Common myeloid progenitor, CD34-positive (primary cell): ENCODE measurements at regions not wholly inside any gene's neighbourhood (a gene's known extent, or its start where the extent isn't known, plus 50 kb on each side); places are given as distances from the start of the nearest gene placed in this dataset.

Experiments used
- CTCF ChIA-PET: fragments of 350-600 bp; sonication (Branson Sonifier 250); formaldehyde crosslinking; loops from one replicate; lab custom pipeline; 2021; ENCODE audit warnings: antibody characterized with exemption; lab: Charles Lee
- POLR2A ChIA-PET: fragments of 350-600 bp; sonication (Branson Sonifier 250); formaldehyde crosslinking; loops from one replicate; lab custom pipeline; 2021; ENCODE audit warnings: antibody characterized with exemption; lab: Charles Lee
- DNase-seq, 3 donors: peaks; one replicate each; pipeline versions ENCODE4 v3.0.0 to v3.0.0-alpha.2; 2013
- H3K27ac ChIP-seq, 2 experiments: 1 replicate in 1 of 2; 2 replicates in 1 of 2; pipeline ENCODE4 v1.7.0; 2013; ENCODE audit warnings: inconsistent platforms in 2 of 2, low read length in 2 of 2, mild to moderate bottlenecking in 2 of 2, low read depth in 1 of 2, moderate library complexity in 1 of 2; ENCODE audit not compliant: severe bottlenecking in 2 of 2, insufficient read depth in 1 of 2, poor library complexity in 1 of 2
- H3K27me3 ChIP-seq, 5 experiments: replicated peaks in 2 of 5; 1 replicate in 3 of 5; 2 replicates in 2 of 5; pipeline versions ENCODE4 v1.6.1 to v1.7.0; 2013; ENCODE audit warnings: low read length in 4 of 5, mild to moderate bottlenecking in 2 of 5, moderate library complexity in 2 of 5, inconsistent platforms in 1 of 5; ENCODE audit not compliant: insufficient read depth in 5 of 5, control insufficient read depth in 4 of 5
- H3K36me3 ChIP-seq, 4 experiments: 1 replicate in 2 of 4; 2 replicates in 2 of 4; pipeline versions ENCODE4 v1.6.1 to v1.7.0; 2013; ENCODE audit warnings: low read length in 3 of 4, control low read depth in 1 of 4, mild to moderate bottlenecking in 1 of 4; ENCODE audit not compliant: control insufficient read depth in 4 of 4, insufficient read depth in 4 of 4
- H3K4me1 ChIP-seq, 4 experiments: 1 replicate in 3 of 4; 2 replicates in 1 of 4; pipeline versions ENCODE4 v1.6.1 to v1.7.1; 2013; ENCODE audit warnings: low read length in 3 of 4, mild to moderate bottlenecking in 3 of 4, control low read depth in 1 of 4, inconsistent platforms in 1 of 4, moderate library complexity in 1 of 4; ENCODE audit not compliant: control insufficient read depth in 4 of 4, insufficient read depth in 4 of 4; ENCODE audit errors: control extremely low read depth in 1 of 4
- H3K4me3 ChIP-seq, 7 experiments: 1 replicate in 4 of 7; 2 replicates in 3 of 7; pipeline versions ENCODE4 v1.5.1 to v1.7.0; 2013; ENCODE audit warnings: mild to moderate bottlenecking in 7 of 7, low read length in 6 of 7, moderate library complexity in 6 of 7, inconsistent platforms in 2 of 7, low read depth in 2 of 7, control low read depth in 1 of 7; ENCODE audit not compliant: insufficient read depth in 4 of 7, control insufficient read depth in 1 of 7; ENCODE audit errors: extremely low read depth in 1 of 7
- H3K9me3 ChIP-seq, 5 experiments: 1 replicate in 4 of 5; 2 replicates in 1 of 5; pipeline versions ENCODE4 v1.6.1 to v1.7.1; 2013; ENCODE audit warnings: low read length in 4 of 5, mild to moderate bottlenecking in 2 of 5, inconsistent platforms in 1 of 5, low read depth in 1 of 5, moderate library complexity in 1 of 5; ENCODE audit not compliant: control insufficient read depth in 4 of 5, insufficient read depth in 2 of 5; ENCODE audit errors: control extremely low read depth in 1 of 5
- WGBS: methylation state at CpG from one replicate; pipeline ENCODE4 v1.1.5; 2013; ENCODE audit not compliant: insufficient coverage; 5-methylcytosine and 5-hydroxymethylcytosine counted together

- H3K36me3 ChIP-seq, result no peaks in the 10 kb centered on the region
- H3K9me3 ChIP-seq, result peaks cover 6 to 44% (median 34%) of the 10 kb centered on the region in 5 experiments
- WGBS, result 90% methylated on average over 15 of the region's 15 CpGs
- H3K4me1 ChIP-seq, result peaks cover 0 to 7% (median 2%) of the 10 kb centered on the region in 4 experiments
- H3K4me3 ChIP-seq, result no peak overlapping the region
- peaks cover 0 to 3% (median 2%) of the 10 kb centered on the region in 5 experiments for H3K27me3 ChIP-seq
- no peak for DNase-seq
- ChIA-PET POLR2A (no interaction called here), CTCF (interaction anchor here (1.0 kb wide), 1 partner anchor 10 kb away, joined by 3 read pairs; no protein-coding TSS in a partner anchor)
- H3K27ac ChIP-seq, result no peak overlapping the region
Observed at GRCh38 chr7:155187061-155187785, 110.5 kb upstream of the INSIG1 start.

- H3K27me3 ChIP-seq, result peaks cover 0 to 5% (median 2%) of the 10 kb centered on the region in 5 experiments
- H3K36me3 ChIP-seq, result no peaks in the 10 kb centered on the region
- POLR2A ChIA-PET, result no interaction called here
- H3K4me1 ChIP-seq, result peaks cover 0 to 7% (median 2%) of the 10 kb centered on the region in 4 experiments
- DNase-seq, result peak in 2 of 3 donors; percentile 33 to 50
- no peak overlapping the region for H3K27ac ChIP-seq
- H3K9me3 ChIP-seq, result peaks cover 6 to 40% (median 29%) of the 10 kb centered on the region in 5 experiments
- WGBS, result 0% methylated on average over 1 of the region's 2 CpGs
- CTCF ChIA-PET, result interaction anchor here (1.9 kb wide), 1 partner anchor 39 kb away, joined by 6 read pairs; no protein-coding TSS in a partner anchor
- no peak overlapping the region for H3K4me3 ChIP-seq
Observed at GRCh38 chr7:155188357-155188756, 109.3 kb upstream of the INSIG1 start.

- CTCF ChIA-PET, result interaction anchor here (0.5 to 2.9 kb wide), 12 partner anchors 11 to 262 kb away, joined by 3 to 9 read pairs (median 6); partner anchors contain the start of gene INSIG1
- POLR2A ChIA-PET, result interaction anchor here (0.9 kb wide), 1 partner anchor 16 kb away, joined by 4 read pairs; no protein-coding TSS in a partner anchor
- Histone ChIP-seq H3K9me3 (peaks cover 4 to 35% (median 24%) of the 10 kb centered on the region in 5 experiments), H3K4me3 (no peak overlapping the region), H3K27me3 (peaks cover 0 to 5% (median 2%) of the 10 kb centered on the region in 5 experiments), H3K4me1 (peaks cover 0 to 7% (median 2%) of the 10 kb centered on the region in 4 experiments), H3K27ac (no peak overlapping the region), H3K36me3 (no peaks in the 10 kb centered on the region)
- DNase-seq, result no peak
- 84% methylated on average over 13 of the region's 13 CpGs for WGBS
Observed at GRCh38 chr7:155188821-155189581, 108.7 kb upstream of the INSIG1 start.

GRCh38 chr7:155189590-155189989 is 108.1 kb upstream of the INSIG1 start:
- Histone ChIP-seq H3K4me1 (peaks cover 0 to 7% (median 2%) of the 10 kb centered on the region in 4 experiments), H3K4me3 (no peak overlapping the region), H3K27ac (no peak overlapping the region), H3K9me3 (peaks cover 3 to 33% (median 26%) of the 10 kb centered on the region in 5 experiments), H3K27me3 (peaks cover 0 to 5% (median 2%) of the 10 kb centered on the region in 5 experiments), H3K36me3 (no peaks in the 10 kb centered on the region)
- CTCF ChIA-PET, result interaction anchor here (0.5 to 2.9 kb wide), 17 partner anchors 10 to 262 kb away, joined by 3 to 9 read pairs (median 6); partner anchors contain the start of gene INSIG1
- POLR2A ChIA-PET, result interaction anchor here (0.9 kb wide), 1 partner anchor 16 kb away, joined by 4 read pairs; no protein-coding TSS in a partner anchor
- no peak for DNase-seq
- WGBS, result 92% methylated on average over 13 of the region's 13 CpGs

GRCh38 chr7:155190688-155191087 is 107.0 kb upstream of the INSIG1 start:
- peak; percentile 26 to 49 (median 45) for DNase-seq
- Histone ChIP-seq H3K27me3 (peaks cover 0 to 5% (median 2%) of the 10 kb centered on the region in 5 experiments), H3K27ac (no peak overlapping the region), H3K4me3 (peak overlapping the region in 2 of 7 experiments; percentile 15 to 28), H3K36me3 (no peaks in the 10 kb centered on the region), H3K9me3 (peaks cover under 1 to 33% (median 17%) of the 10 kb centered on the region in 5 experiments), H3K4me1 (peaks cover 0 to 7% (median 2%) of the 10 kb centered on the region in 4 experiments)
- ChIA-PET POLR2A (no interaction called here), CTCF (interaction anchor here (0.7 to 2.9 kb wide), 13 partner anchors 25 to 277 kb away, joined by 3 to 9 read pairs (median 5); no protein-coding TSS in a partner anchor)
- 23% methylated on average over 27 of the region's 28 CpGs for WGBS

GRCh38 chr7:155191137-155191536 is 106.5 kb upstream of the INSIG1 start:
- DNase-seq, result no peak
- WGBS, result 85% methylated on average over 13 of the region's 14 CpGs
- H3K27ac ChIP-seq, result no peak overlapping the region
- peaks cover 0 to 31% (median 13%) of the 10 kb centered on the region in 5 experiments for H3K9me3 ChIP-seq
- ChIA-PET POLR2A (no interaction called here), CTCF (interaction anchor here (0.7 to 2.9 kb wide), 10 partner anchors 25 to 277 kb away, joined by 3 to 9 read pairs (median 6); no protein-coding TSS in a partner anchor)
- no peaks in the 10 kb centered on the region for H3K36me3 ChIP-seq
- H3K4me1 ChIP-seq, result peaks cover 0 to 7% (median 2%) of the 10 kb centered on the region in 4 experiments
- peaks cover 0 to 5% (median 0%) of the 10 kb centered on the region in 5 experiments for H3K27me3 ChIP-seq
- no peak overlapping the region for H3K4me3 ChIP-seq
